22Rv1 (cell line): ENCODE measurements at regions not wholly inside any gene's neighbourhood (a gene's known extent, or its start where the extent isn't known, plus 50 kb on each side); places are given as distances from the start of the nearest gene placed in this dataset.

Experiments used
- H3K27ac ChIP-seq: fragments of 450-650 bp; 2 replicates; pipeline ENCODE4 v1.5.1; 2017
- CTCF ChIP-seq: fragments of 450-650 bp; IDR thresholded peaks from 2 replicates; pipeline ENCODE4 v1.5.1; 2017; ENCODE audit warnings: mild to moderate bottlenecking
- ZFX ChIP-seq: fragments of 450-650 bp; IDR thresholded peaks from 2 replicates; pipeline ENCODE4 v1.6.1; 2017; ENCODE audit warnings: antibody characterized with exemption, borderline replicate concordance

GRCh38 chr5:148934895-148935400 lies 108.5 kb downstream of the ADRB2 start:
- H3K27ac ChIP-seq: no peak overlapping the region
- TF ChIP-seq CTCF: no peak
- TF ChIP-seq ZFX: no peak

GRCh38 chr5:148937239-148937638 lies 110.8 kb downstream of the ADRB2 start:
- no peak for TF ChIP-seq ZFX
- no peak for TF ChIP-seq CTCF
- no peak overlapping the region for H3K27ac ChIP-seq

- TF ChIP-seq ZFX: no peak
- no peak for TF ChIP-seq CTCF
- no peak overlapping the region for H3K27ac ChIP-seq
Observed at GRCh38 chr5:148937830-148938521, 111.6 kb downstream of the ADRB2 start.

- no peak overlapping the region for H3K27ac ChIP-seq
- TF ChIP-seq ZFX: no peak
- no peak for TF ChIP-seq CTCF
Observed at GRCh38 chr5:148938522-148938882, 112.1 kb downstream of the ADRB2 start.

GRCh38 chr5:148939676-148940075 lies 113.3 kb downstream of the ADRB2 start:
- no peak overlapping the region for H3K27ac ChIP-seq
- no peak for TF ChIP-seq CTCF
- no peak for TF ChIP-seq ZFX

GRCh38 chr5:148941810-148942209 lies 115.4 kb downstream of the ADRB2 start:
- H3K27ac ChIP-seq: no peak overlapping the region
- TF ChIP-seq ZFX (no peak), CTCF (no peak)

- TF ChIP-seq ZFX: no peak
- TF ChIP-seq CTCF: no peak
Observed at GRCh38 chr5:148949841-148950470, 112.9 kb downstream of the SH3TC2 start.

More at GRCh38 chr5:148949841-148950470, 112.9 kb downstream of the SH3TC2 start:
- H3K27ac ChIP-seq: no peak overlapping the region
